ENCODE measurements at regions not wholly inside any gene's neighbourhood (a gene's known extent, or its start where the extent isn't known, plus 50 kb on each side); places are given as distances from the start of the nearest gene placed in this dataset.

- DNase-seq (ENCODE audit: low read depth in 3 of 3) = no peak
Measured at GRCh38 chrX:16222151-16222550, 54.9 kb downstream of the MAGEB17 start.

GRCh38 chrX:16223385-16223784 is 56.1 kb downstream of the MAGEB17 start:
- DNase-seq (ENCODE audit: low read depth in 3 of 3) = no peak

GRCh38 chrX:16239211-16239610 is 71.9 kb downstream of the MAGEB17 start:
- peak in 1 of 3 experiments; percentile 0 for DNase-seq (ENCODE audit: low read depth in 3 of 3)

- DNase-seq (ENCODE audit: low read depth in 3 of 3) = no peak
Measured at GRCh38 chrX:16240231-16240905, 73.1 kb downstream of the MAGEB17 start.

- DNase-seq (ENCODE audit: low read depth in 3 of 3) = no peak
Measured at GRCh38 chrX:16240968-16241367, 73.7 kb downstream of the MAGEB17 start.

- DNase-seq (ENCODE audit: low read depth in 3 of 3) = no peak
Measured at GRCh38 chrX:16250296-16250695, 83.0 kb downstream of the MAGEB17 start.

GRCh38 chrX:16251782-16252181 is 84.5 kb downstream of the MAGEB17 start:
- no peak for DNase-seq (ENCODE audit: low read depth in 3 of 3)

GRCh38 chrX:16258882-16259281 is 91.6 kb downstream of the MAGEB17 start:
- DNase-seq (ENCODE audit: low read depth in 3 of 3) = no peak

GRCh38 chrX:16267431-16267830 is 100.2 kb downstream of the MAGEB17 start:
- DNase-seq (ENCODE audit: low read depth in 3 of 3) = no peak

- no peak for DNase-seq (ENCODE audit: low read depth in 3 of 3)
Measured at GRCh38 chrX:16268206-16268605, 100.9 kb downstream of the MAGEB17 start.

GRCh38 chrX:16278927-16279326 is 111.6 kb downstream of the MAGEB17 start:
- peak in 1 of 3 experiments; percentile 6 for DNase-seq (ENCODE audit: low read depth in 3 of 3)

GRCh38 chrX:16282209-16282608 is 114.9 kb downstream of the MAGEB17 start:
- no peak for DNase-seq (ENCODE audit: low read depth in 3 of 3)

GRCh38 chrX:16284842-16285241 is 117.6 kb downstream of the MAGEB17 start:
- no peak for DNase-seq (ENCODE audit: low read depth in 3 of 3)

- no peak for DNase-seq (ENCODE audit: low read depth in 3 of 3)
Measured at GRCh38 chrX:16290997-16291396, 123.7 kb downstream of the MAGEB17 start.

GRCh38 chrX:16300831-16301230 is 133.6 kb downstream of the MAGEB17 start:
- no peak for DNase-seq (ENCODE audit: low read depth in 3 of 3)

- no peak for DNase-seq (ENCODE audit: low read depth in 3 of 3)
Measured at GRCh38 chrX:16304751-16305150, 137.5 kb downstream of the MAGEB17 start.

- DNase-seq (ENCODE audit: low read depth in 3 of 3) = no peak
Measured at GRCh38 chrX:16305187-16305586, 137.9 kb downstream of the MAGEB17 start.

- DNase-seq (ENCODE audit: low read depth in 3 of 3) = no peak
Measured at GRCh38 chrX:16307950-16308349, 140.7 kb downstream of the MAGEB17 start.

- no peak for DNase-seq (ENCODE audit: low read depth in 3 of 3)
Measured at GRCh38 chrX:16308773-16309172, 141.5 kb downstream of the MAGEB17 start.

GRCh38 chrX:16310326-16310725 is 143.0 kb downstream of the MAGEB17 start:
- DNase-seq (ENCODE audit: low read depth in 3 of 3) = no peak

GRCh38 chrX:16311671-16312070 is 144.4 kb downstream of the MAGEB17 start:
- no peak for DNase-seq (ENCODE audit: low read depth in 3 of 3)

- no peak for DNase-seq (ENCODE audit: low read depth in 3 of 3)
Measured at GRCh38 chrX:16312761-16313623, 145.7 kb downstream of the MAGEB17 start.

GRCh38 chrX:16316331-16316730 is 149.1 kb downstream of the MAGEB17 start:
- no peak for DNase-seq (ENCODE audit: low read depth in 3 of 3)

All from stimulated activated CD4-positive, alpha-beta T cell treated with anti-CD3 and anti-CD28 coated beads, TNF-alpha, amount 100 ng/mL, for 24 hours (primary cell).